Transverse colon (tissue), 4 donors: ENCODE measurements at regions not wholly inside any gene's neighbourhood (a gene's known extent, or its start where the extent isn't known, plus 50 kb on each side); places are given as distances from the start of the nearest gene placed in this dataset.

ENCODE experiments used
- DNase-seq: peaks from one replicate; pipeline ENCODE4 v3.0.0-alpha.2; 2019
- H3K27ac ChIP-seq, 4 donors: fragments of 200-600 bp; sonication (generic); 2 replicates each; pipeline ENCODE4 v1.5.1; 2016 to 2018; ENCODE audit warnings: inconsistent platforms in 4 of 4
- H3K27me3 ChIP-seq: fragments of 200-600 bp; sonication (generic); 2 replicates; pipeline ENCODE4 v1.5.1; 2017; ENCODE audit warnings: inconsistent platforms
- H3K36me3 ChIP-seq, 4 donors: fragments of 200-600 bp; sonication (generic); 2 replicates each; pipeline ENCODE4 v1.5.1; 2017 to 2019; ENCODE audit warnings: inconsistent platforms in 4 of 4
- H3K4me1 ChIP-seq, 4 donors: fragments of 200-600 bp; sonication (generic); 2 replicates each; pipeline ENCODE4 v1.5.1; 2017 to 2020; ENCODE audit warnings: inconsistent platforms in 4 of 4
- H3K4me3 ChIP-seq, 4 donors: fragments of 200-600 bp; sonication (generic); 1 replicate in 1 of 4; 2 replicates in 3 of 4; pipeline versions ENCODE4 v1.5.1 to v1.6.1; 2017 to 2019; ENCODE audit warnings: inconsistent platforms in 4 of 4
- H3K9me3 ChIP-seq, 2 donors: fragments of 200-600 bp; sonication (generic); 2 replicates each; pipeline ENCODE4 v1.5.1; 2017 to 2019; ENCODE audit warnings: inconsistent platforms in 2 of 2
- EP300 ChIP-seq: sonication (generic); formaldehyde crosslinking; IDR thresholded peaks from one replicate; pipeline ENCODE4 v1.6.1; 2017; ENCODE audit warnings: antibody characterized with exemption, low read depth
- POLR2A ChIP-seq: fragments of 450-650 bp; IDR thresholded peaks from one replicate; pipeline ENCODE4 v1.6.1; 2016; ENCODE audit warnings: antibody characterized with exemption, mild to moderate bottlenecking, moderate library complexity
- POLR2AphosphoS5 ChIP-seq, 3 donors: sonication (generic); formaldehyde crosslinking; IDR thresholded peaks; one replicate each; pipeline ENCODE4 v1.6.1; 2016; ENCODE audit warnings: antibody characterized with exemption in 3 of 3
- WGBS, 2 donors: methylation state at CpG; one replicate each; pipeline ENCODE4 v1.1.5; 2018; ENCODE audit warnings: low coverage in 1 of 2; 5-methylcytosine and 5-hydroxymethylcytosine counted together
- in situ Hi-C, 4 donors: fragments of 200-750 bp; cut with MboI; loops; one replicate each; pipeline versions ENCODE4 v1.15.0 to v1.15.1; 2017; ENCODE audit warnings: low sequenced_read_pairs in 3 of 4, low pct_ligation_motif_present in 1 of 4, low pct_unique_long_range_greater_than_20kb in 1 of 4
- intact Hi-C: fragments of 100-400 bp; cut with DNase I; formaldehyde crosslinking; loops from one replicate; pipeline ENCODE4 v1.15.1; 2023; ENCODE audit warnings: low total_unique reads
- TF ChIP-seq, protein P1 (sequence below), 5 experiments: fragments of 200-600 bp in 3 of 5; fragments of 450-650 bp in 2 of 5; sonication (generic) in 3 of 5; IDR thresholded peaks; 1 replicate in 2 of 5; 2 replicates in 3 of 5; pipeline ENCODE4 v1.5.1; 2016 to 2017; ENCODE audit warnings: antibody characterized with exemption in 5 of 5, inconsistent platforms in 3 of 5, mild to moderate bottlenecking in 2 of 5, moderate library complexity in 1 of 5

DNA sequence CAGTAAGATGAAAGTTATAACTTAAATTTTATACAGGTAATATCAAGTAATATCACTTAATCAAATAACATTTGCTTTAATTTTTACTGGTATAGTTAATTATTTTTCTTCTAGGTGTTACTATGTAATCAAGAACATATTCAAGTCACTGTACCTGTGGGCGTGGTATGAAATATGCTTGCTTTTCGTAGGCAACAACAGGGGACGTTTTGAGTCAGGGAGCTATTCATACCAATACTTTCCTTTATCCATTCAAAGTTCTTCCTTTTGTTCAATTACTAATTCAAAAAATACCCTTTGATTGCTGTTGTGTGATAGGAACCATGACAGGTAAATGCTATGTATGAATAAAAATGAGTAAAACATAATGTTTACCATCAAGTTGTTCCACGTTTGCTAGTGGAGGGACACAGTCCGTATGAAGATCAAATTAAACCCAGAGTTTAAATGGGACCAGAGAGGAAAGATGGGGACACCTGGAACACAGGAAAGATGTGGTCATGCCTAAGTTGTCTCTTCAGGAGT lies 654.0 kb upstream of the KCNMB2 start:
- intact Hi-C loops, result no loop called here
- Histone ChIP-seq H3K36me3 (no peaks in the 10 kb centered on the region), H3K4me1 (no peaks in the 10 kb centered on the region), H3K9me3 (no peaks in the 10 kb centered on the region), H3K4me3 (no peak overlapping the region), H3K27me3 (no peaks in the 10 kb centered on the region), H3K27ac (no peak overlapping the region)
- 75 to 86% methylated on average over 5 of the region's 5 CpGs for WGBS, 2 donors
- in situ Hi-C loops, result no loop called here
- DNase-seq, result no peak
- no peak for TF ChIP-seq POLR2AphosphoS5 (IDR thresholded peaks at IDR 0.05)
- no peak for TF ChIP-seq EP300
- TF ChIP-seq POLR2A, result no peak
- TF ChIP-seq, protein P1, sequence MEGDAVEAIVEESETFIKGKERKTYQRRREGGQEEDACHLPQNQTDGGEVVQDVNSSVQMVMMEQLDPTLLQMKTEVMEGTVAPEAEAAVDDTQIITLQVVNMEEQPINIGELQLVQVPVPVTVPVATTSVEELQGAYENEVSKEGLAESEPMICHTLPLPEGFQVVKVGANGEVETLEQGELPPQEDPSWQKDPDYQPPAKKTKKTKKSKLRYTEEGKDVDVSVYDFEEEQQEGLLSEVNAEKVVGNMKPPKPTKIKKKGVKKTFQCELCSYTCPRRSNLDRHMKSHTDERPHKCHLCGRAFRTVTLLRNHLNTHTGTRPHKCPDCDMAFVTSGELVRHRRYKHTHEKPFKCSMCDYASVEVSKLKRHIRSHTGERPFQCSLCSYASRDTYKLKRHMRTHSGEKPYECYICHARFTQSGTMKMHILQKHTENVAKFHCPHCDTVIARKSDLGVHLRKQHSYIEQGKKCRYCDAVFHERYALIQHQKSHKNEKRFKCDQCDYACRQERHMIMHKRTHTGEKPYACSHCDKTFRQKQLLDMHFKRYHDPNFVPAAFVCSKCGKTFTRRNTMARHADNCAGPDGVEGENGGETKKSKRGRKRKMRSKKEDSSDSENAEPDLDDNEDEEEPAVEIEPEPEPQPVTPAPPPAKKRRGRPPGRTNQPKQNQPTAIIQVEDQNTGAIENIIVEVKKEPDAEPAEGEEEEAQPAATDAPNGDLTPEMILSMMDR (IDR thresholded peaks at IDR 0.05), result no peak

DNA sequence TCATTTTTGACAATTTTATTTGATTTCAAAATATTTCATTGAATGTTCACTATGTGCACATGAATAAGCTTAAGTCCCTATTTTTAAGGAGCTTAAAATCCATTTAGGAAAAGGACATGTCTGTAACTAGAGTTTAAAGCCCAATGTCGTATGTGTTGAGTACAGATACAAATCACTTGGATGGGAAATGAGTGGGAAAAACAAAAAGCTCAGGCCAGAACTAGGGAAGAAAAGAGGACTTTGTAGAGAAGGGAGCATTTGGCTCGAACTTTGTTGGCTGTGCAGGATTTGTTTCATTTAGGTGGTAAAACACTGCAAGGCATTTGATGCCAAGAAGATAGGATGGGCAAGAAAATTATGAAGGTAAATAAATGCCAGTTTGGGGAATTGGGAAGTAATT lies 653.1 kb upstream of the KCNMB2 start:
- no peak overlapping the region for H3K4me3 ChIP-seq
- H3K36me3 ChIP-seq, result no peaks in the 10 kb centered on the region
- no peaks in the 10 kb centered on the region for H3K27me3 ChIP-seq
- no peak for DNase-seq
- 61 to 81% methylated on average over 2 of the region's 2 CpGs for WGBS, 2 donors
- no peaks in the 10 kb centered on the region for H3K9me3 ChIP-seq
- no peaks in the 10 kb centered on the region for H3K4me1 ChIP-seq
- TF ChIP-seq, protein P1 (IDR thresholded peaks at IDR 0.05), result no peak
- no peak for TF ChIP-seq EP300
- no peak for TF ChIP-seq POLR2A
- no peak for TF ChIP-seq POLR2AphosphoS5 (IDR thresholded peaks at IDR 0.05)
- in situ Hi-C loops, result no loop called here
- intact Hi-C loops, result no loop called here
- no peak overlapping the region for H3K27ac ChIP-seq

DNA sequence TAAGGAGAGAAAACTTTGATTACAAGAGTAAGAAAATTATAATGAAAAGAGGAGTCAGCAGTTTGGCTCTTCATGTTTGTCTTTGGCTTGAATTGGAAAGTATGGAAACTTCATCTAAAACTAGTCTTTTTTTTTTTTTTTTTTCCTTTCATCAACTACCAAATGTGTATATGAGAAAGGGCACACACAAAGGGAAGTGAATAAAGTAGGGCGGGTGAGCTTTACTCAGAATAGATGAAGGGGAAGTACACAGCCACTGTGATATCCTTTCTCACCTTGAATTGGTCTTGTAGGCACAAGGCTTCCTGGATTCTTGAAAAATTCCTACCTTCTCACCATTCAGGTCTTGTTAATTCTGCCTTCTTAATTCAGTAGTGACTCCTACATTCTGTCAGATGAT lies 652.3 kb upstream of the KCNMB2 start:
- H3K27me3 ChIP-seq, result no peaks in the 10 kb centered on the region
- no peaks in the 10 kb centered on the region for H3K4me1 ChIP-seq
- no peak overlapping the region for H3K4me3 ChIP-seq
- in situ Hi-C loops, result no loop called here
- H3K27ac ChIP-seq, result no peak overlapping the region
- DNase-seq, result no peak
- intact Hi-C loops, result no loop called here
- no peak for TF ChIP-seq POLR2AphosphoS5 (IDR thresholded peaks at IDR 0.05)
- TF ChIP-seq, protein P1 (IDR thresholded peaks at IDR 0.05), result no peak
- no peak for TF ChIP-seq EP300
- TF ChIP-seq POLR2A, result no peak
- WGBS, 2 donors, result 55 to 67% methylated on average over 1 of the region's 1 CpG
- H3K36me3 ChIP-seq, result no peaks in the 10 kb centered on the region
- H3K9me3 ChIP-seq, result no peaks in the 10 kb centered on the region

DNA sequence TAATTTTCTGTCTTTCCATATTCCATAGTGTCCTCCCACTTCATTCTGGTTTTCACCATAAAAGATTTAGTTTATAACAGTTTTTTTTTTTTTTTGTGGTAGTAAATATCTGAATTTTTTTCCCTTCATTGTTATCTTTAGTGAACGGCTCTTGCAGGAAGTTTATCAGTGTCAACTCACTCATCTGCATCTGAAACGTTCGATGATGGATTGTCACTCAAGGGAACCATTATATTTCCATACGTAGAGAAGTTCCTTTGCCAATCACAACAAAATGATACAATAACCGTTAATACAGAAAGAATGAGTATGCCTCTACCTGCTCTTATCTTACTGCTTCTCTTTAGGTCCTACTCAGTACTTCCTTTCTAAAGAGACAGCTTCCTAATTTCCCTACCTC lies 651.2 kb upstream of the KCNMB2 start:
- H3K36me3 ChIP-seq, result no peaks in the 10 kb centered on the region
- no peak overlapping the region for H3K27ac ChIP-seq
- in situ Hi-C loops (no loop called here), intact Hi-C loops (no loop called here)
- no peak overlapping the region for H3K4me3 ChIP-seq
- H3K4me1 ChIP-seq, result no peaks in the 10 kb centered on the region
- WGBS, 2 donors, result 80 to 86% methylated on average over 5 of the region's 5 CpGs
- no peak for TF ChIP-seq EP300
- DNase-seq, result no peak
- no peaks in the 10 kb centered on the region for H3K27me3 ChIP-seq
- no peaks in the 10 kb centered on the region for H3K9me3 ChIP-seq

DNA sequence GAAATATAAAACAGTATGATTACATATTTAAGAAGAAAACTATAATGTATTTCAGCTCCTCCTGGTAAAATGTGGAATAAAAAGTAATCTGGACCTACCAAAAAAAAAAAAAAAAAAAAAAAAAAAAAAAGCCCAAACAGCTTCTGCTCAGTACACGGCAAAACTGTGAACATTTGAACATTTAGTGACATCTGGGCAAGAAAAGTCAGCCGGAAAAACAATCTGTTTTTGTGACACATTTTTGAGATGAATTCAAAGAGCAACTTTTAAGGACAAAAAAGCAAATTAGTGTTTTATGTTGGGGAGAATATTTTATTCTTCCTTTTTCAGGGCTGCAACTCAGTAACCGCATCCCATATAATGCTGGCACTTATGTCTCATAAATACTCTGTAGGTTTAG lies 649.7 kb upstream of the KCNMB2 start:
- Histone ChIP-seq H3K36me3 (no peaks in the 10 kb centered on the region), H3K27me3 (no peaks in the 10 kb centered on the region), H3K27ac (no peak overlapping the region), H3K9me3 (no peaks in the 10 kb centered on the region), H3K4me3 (no peak overlapping the region), H3K4me1 (no peaks in the 10 kb centered on the region)
- intact Hi-C loops (no loop called here), in situ Hi-C loops (no loop called here)
- no peak for TF ChIP-seq POLR2AphosphoS5 (IDR thresholded peaks at IDR 0.05)
- no peak for TF ChIP-seq EP300
- no peak for TF ChIP-seq POLR2A
- TF ChIP-seq, protein P1 (IDR thresholded peaks at IDR 0.05), result no peak
- 88% methylated on average over 3 of the region's 3 CpGs for WGBS, 2 donors
- no peak for DNase-seq
